ENCODE measurements at regions not wholly inside any gene's neighbourhood (a gene's known extent, or its start where the extent isn't known, plus 50 kb on each side); places are given as distances from the start of the nearest gene placed in this dataset.

- TF ChIP-seq CTCF (IDR thresholded peaks at IDR 0.05; ENCODE audit: low read depth, low read length, poor library complexity, severe bottlenecking), result no peak
- no peak for TF ChIP-seq EZH2phosphoT487 (IDR thresholded peaks at IDR 0.05; ENCODE audit: borderline replicate concordance, low read length)
Observed at GRCh38 chr2:55120634-55121359, 70.5 kb upstream of the RTN4 start.
